MM.1S (cell line): ENCODE measurements at regions not wholly inside any gene's neighbourhood (a gene's known extent, or its start where the extent isn't known, plus 50 kb on each side); places are given as distances from the start of the nearest gene placed in this dataset.

Experiments
- DNase-seq: peaks from one replicate; pipeline ENCODE4 v3.0.0-alpha.2; 2015
- H2AFZ ChIP-seq: fragments of 300-600 bp; sonication (generic); 2 replicates; pipeline ENCODE4 v1.6.0; 2016; ENCODE audit warnings: antibody characterized with exemption, low read length
- H3F3A ChIP-seq: fragments of 300-600 bp; sonication (generic); 2 replicates; pipeline ENCODE4 v1.6.1; 2016; ENCODE audit warnings: mild to moderate bottlenecking, antibody characterized with exemption, low read length, moderate library complexity, mixed read lengths; ENCODE audit not compliant: insufficient read depth
- H3K27ac ChIP-seq: fragments of 300-600 bp; sonication (generic); 2 replicates; pipeline ENCODE4 v1.5.1; 2016; ENCODE audit warnings: mild to moderate bottlenecking, low read length
- H3K27me3 ChIP-seq: fragments of 300-600 bp; sonication (generic); replicated peaks from 2 replicates; pipeline ENCODE4 v1.6.0; 2016; ENCODE audit warnings: low read length; ENCODE audit not compliant: insufficient read depth
- H3K36me3 ChIP-seq: fragments of 300-600 bp; sonication (generic); replicated peaks from 2 replicates; pipeline ENCODE4 v1.6.1; 2016; ENCODE audit warnings: mild to moderate bottlenecking, low read length, mixed read lengths; ENCODE audit not compliant: insufficient read depth
- H3K4me1 ChIP-seq: fragments of 300-600 bp; sonication (generic); 2 replicates; pipeline ENCODE4 v1.6.1; 2016; ENCODE audit warnings: low read length, mixed read lengths
- H3K4me2 ChIP-seq: fragments of 300-600 bp; sonication (generic); 2 replicates; pipeline ENCODE4 v1.6.0; 2016; ENCODE audit warnings: low read depth, low read length
- H3K4me3 ChIP-seq: fragments of 300-600 bp; sonication (generic); 2 replicates; pipeline ENCODE4 v1.5.1; 2016; ENCODE audit warnings: low read length, mixed read lengths
- H3K79me2 ChIP-seq: fragments of 300-600 bp; sonication (generic); 2 replicates; pipeline ENCODE4 v1.6.1; 2016; ENCODE audit warnings: mixed run types, low read length, mixed read lengths
- H3K9ac ChIP-seq: fragments of 300-600 bp; sonication (generic); 2 replicates; pipeline ENCODE4 v1.6.1; 2016; ENCODE audit warnings: low read length, mixed read lengths
- H3K9me2 ChIP-seq: fragments of 300-600 bp; sonication (generic); replicated peaks from 2 replicates; pipeline ENCODE4 v1.6.1; 2016; ENCODE audit warnings: mild to moderate bottlenecking, low read length, mixed read lengths; ENCODE audit not compliant: insufficient read depth
- H3K9me3 ChIP-seq: fragments of 300-600 bp; sonication (generic); replicated peaks from 2 replicates; pipeline ENCODE4 v1.6.1; 2016; ENCODE audit warnings: mild to moderate bottlenecking, low read length, mixed read lengths; ENCODE audit not compliant: insufficient read depth
- H4K20me1 ChIP-seq: fragments of 300-600 bp; sonication (generic); 2 replicates; pipeline ENCODE4 v1.6.1; 2016; ENCODE audit warnings: mild to moderate bottlenecking, low read length, moderate library complexity, mixed read lengths; ENCODE audit not compliant: insufficient read depth
- CTCF ChIP-seq: fragments of 300-600 bp; sonication (generic); IDR thresholded peaks from 2 replicates; pipeline ENCODE4 v1.5.1; 2016; ENCODE audit warnings: antibody characterized with exemption, low read length, mixed read lengths
- EZH2 ChIP-seq: fragments of 300-600 bp; sonication (generic); optimal IDR thresholded peaks from 2 replicates; pipeline ENCODE3; 2017; ENCODE audit warnings: low read depth, mild to moderate bottlenecking, antibody characterized with exemption, low read length, mixed read lengths
- EZH2phosphoT487 ChIP-seq: fragments of 300-600 bp; sonication (generic); IDR thresholded peaks from 2 replicates; pipeline ENCODE4 v1.6.1; 2018; ENCODE audit warnings: antibody characterized with exemption, low read length

DNA sequence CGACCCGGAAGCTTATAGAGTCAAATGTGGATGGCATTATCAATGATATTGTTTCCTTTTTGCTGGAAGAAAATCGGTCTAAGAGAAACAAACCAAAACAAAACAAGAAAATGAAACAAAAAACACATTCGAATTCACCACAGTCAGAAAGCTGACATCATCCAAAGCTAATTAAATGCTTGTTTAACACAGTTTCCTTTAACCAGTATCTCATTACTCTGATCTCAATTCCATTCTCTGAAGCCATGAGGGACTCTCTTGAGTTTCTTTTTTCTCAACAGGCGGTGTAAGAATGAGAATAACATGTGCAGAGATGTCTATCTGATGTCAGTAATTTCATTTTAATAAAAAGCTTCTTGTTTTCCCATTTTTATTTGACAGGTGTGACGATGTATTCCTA lies 1448.3 kb upstream of the DDX18 start:
- H3K27ac ChIP-seq = no peak overlapping the region
- H3F3A ChIP-seq = no peaks in the 10 kb centered on the region
- peak overlapping the region; percentile 29; the same call in 1 of the 2 replicates for H3K4me3 ChIP-seq
- H3K9ac ChIP-seq = no peak overlapping the region; the same call in 1 of the 2 replicates
- no peaks in the 10 kb centered on the region for H4K20me1 ChIP-seq
- DNase-seq = peak; percentile 55
- no peak for TF ChIP-seq EZH2
- TF ChIP-seq EZH2phosphoT487 = no peak
- TF ChIP-seq CTCF = no peak
- H3K9me3 ChIP-seq = no peaks in the 10 kb centered on the region
- H3K9me2 ChIP-seq = no peaks in the 10 kb centered on the region
- H3K27me3 ChIP-seq = no peaks in the 10 kb centered on the region
- no peaks in the 10 kb centered on the region for H3K36me3 ChIP-seq
- no peaks in the 10 kb centered on the region for H3K79me2 ChIP-seq
- H3K4me1 ChIP-seq = no peaks in the 10 kb centered on the region
- peak overlapping the region; percentile 38 for H3K4me2 ChIP-seq
- H2AFZ ChIP-seq = peak overlapping the region; percentile 46

- Histone ChIP-seq H4K20me1 (no peaks in the 10 kb centered on the region), H2AFZ (no peak overlapping the region), H3K27ac (no peak overlapping the region), H3K4me2 (no peak overlapping the region), H3F3A (no peaks in the 10 kb centered on the region), H3K4me1 (no peaks in the 10 kb centered on the region), H3K9ac (no peak overlapping the region), H3K4me3 (no peak overlapping the region), H3K36me3 (no peaks in the 10 kb centered on the region), H3K27me3 (no peaks in the 10 kb centered on the region), H3K9me2 (no peaks in the 10 kb centered on the region), H3K9me3 (no peaks in the 10 kb centered on the region), H3K79me2 (no peaks in the 10 kb centered on the region)
- TF ChIP-seq CTCF (no peak), EZH2 (no peak), EZH2phosphoT487 (no peak)
- DNase-seq = no peak
Measured at GRCh38 chr2:116378786-116379185, 1435.7 kb upstream of the DDX18 start.

DNA sequence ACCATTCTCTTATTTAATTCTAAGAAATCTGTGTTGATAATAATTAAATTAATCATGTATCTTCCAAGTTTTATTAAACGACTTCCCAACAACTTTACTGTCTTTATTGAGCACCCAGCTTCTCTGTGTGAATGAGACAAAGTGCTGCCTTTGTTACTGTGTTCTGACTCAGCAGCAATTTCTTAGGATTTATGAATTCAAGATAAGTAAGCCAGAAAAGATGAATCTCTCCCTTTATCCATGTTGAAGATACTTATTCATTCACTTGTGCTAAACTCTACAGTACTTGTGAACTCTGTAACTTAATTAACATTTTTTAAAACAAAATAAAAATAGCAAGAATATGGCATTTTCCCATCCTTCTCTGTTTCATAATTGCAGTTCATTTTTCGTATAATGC lies 1403.3 kb upstream of the DDX18 start:
- H2AFZ ChIP-seq = no peak overlapping the region
- TF ChIP-seq EZH2 (no peak), EZH2phosphoT487 (no peak), CTCF (no peak)
- no peaks in the 10 kb centered on the region for H3K4me1 ChIP-seq
- no peaks in the 10 kb centered on the region for H3F3A ChIP-seq
- no peaks in the 10 kb centered on the region for H3K27me3 ChIP-seq
- no peak overlapping the region for H3K27ac ChIP-seq
- H3K9me2 ChIP-seq = no peaks in the 10 kb centered on the region
- H3K9me3 ChIP-seq = no peaks in the 10 kb centered on the region
- H3K4me3 ChIP-seq = no peak overlapping the region
- no peak overlapping the region for H3K9ac ChIP-seq
- no peak overlapping the region for H3K4me2 ChIP-seq
- DNase-seq = no peak
- H4K20me1 ChIP-seq = no peaks in the 10 kb centered on the region
- no peaks in the 10 kb centered on the region for H3K79me2 ChIP-seq
- no peaks in the 10 kb centered on the region for H3K36me3 ChIP-seq
